Activated CD4-positive, alpha-beta T cell treated with anti-CD3 and anti-CD28 coated beads, Interleukin-2, amount 10 ng/mL, durations not matched to agents 24 days and 14 days (primary cell): ENCODE measurements at regions not wholly inside any gene's neighbourhood (a gene's known extent, or its start where the extent isn't known, plus 50 kb on each side); places are given as distances from the start of the nearest gene placed in this dataset.

Experiments used
- DNase-seq: peaks from one replicate; pipeline ENCODE4 v3.0.0; 2022
- H3K27ac Mint-ChIP-seq: one replicate; pipeline ENCODE4 v1.8.0; 2022; ENCODE audit warnings: mild to moderate bottlenecking, mixed read lengths
- H3K27me3 Mint-ChIP-seq: one replicate; pipeline ENCODE4 v1.8.0; 2022; ENCODE audit warnings: mixed read lengths
- H3K36me3 Mint-ChIP-seq: one replicate; pipeline ENCODE4 v1.8.0; 2022; ENCODE audit warnings: low read depth, mild to moderate bottlenecking, mixed read lengths
- H3K4me1 Mint-ChIP-seq: one replicate; pipeline ENCODE4 v1.8.0; 2021; ENCODE audit warnings: mixed read lengths
- H3K4me3 Mint-ChIP-seq: one replicate; pipeline ENCODE4 v1.8.0; 2022; ENCODE audit warnings: mild to moderate bottlenecking, moderate library complexity, mixed read lengths
- H3K9me3 Mint-ChIP-seq: one replicate; pipeline ENCODE4 v1.8.0; 2021; ENCODE audit warnings: mixed read lengths
- intact Hi-C: fragments of 100-400 bp; cut with micrococcal nuclease; formaldehyde crosslinking; loops from one replicate; pipeline ENCODE4 v1.15.1; 2023

- no peak for DNase-seq
- Mint-ChIP-seq H3K4me3 (no peak overlapping the region), H3K27ac (no peak overlapping the region), H3K36me3 (no peaks in the 10 kb centered on the region), H3K9me3 (no peaks in the 10 kb centered on the region), H3K4me1 (no peaks in the 10 kb centered on the region), H3K27me3 (no peaks in the 10 kb centered on the region)
- intact Hi-C loops: no loop called here
Observed at GRCh38 chr18:22675006-22675405, 257.3 kb upstream of the CTAGE1 start.

GRCh38 chr18:22676423-22676822 lies 256.7 kb upstream of the RBBP8 start:
- no peaks in the 10 kb centered on the region for H3K9me3 Mint-ChIP-seq
- no peaks in the 10 kb centered on the region for H3K36me3 Mint-ChIP-seq
- no peak overlapping the region for H3K27ac Mint-ChIP-seq
- intact Hi-C loops: no loop called here
- no peaks in the 10 kb centered on the region for H3K4me1 Mint-ChIP-seq
- no peak overlapping the region for H3K4me3 Mint-ChIP-seq
- no peaks in the 10 kb centered on the region for H3K27me3 Mint-ChIP-seq
- no peak for DNase-seq

GRCh38 chr18:22678486-22678885 lies 254.6 kb upstream of the RBBP8 start:
- no peaks in the 10 kb centered on the region for H3K27me3 Mint-ChIP-seq
- H3K4me1 Mint-ChIP-seq: no peaks in the 10 kb centered on the region
- H3K9me3 Mint-ChIP-seq: no peaks in the 10 kb centered on the region
- intact Hi-C loops: no loop called here
- H3K27ac Mint-ChIP-seq: no peak overlapping the region
- H3K36me3 Mint-ChIP-seq: no peaks in the 10 kb centered on the region
- DNase-seq: no peak
- H3K4me3 Mint-ChIP-seq: no peak overlapping the region

- H3K27ac Mint-ChIP-seq: no peak overlapping the region
- H3K9me3 Mint-ChIP-seq: no peaks in the 10 kb centered on the region
- H3K4me3 Mint-ChIP-seq: no peak overlapping the region
- no peaks in the 10 kb centered on the region for H3K27me3 Mint-ChIP-seq
- DNase-seq: no peak
- intact Hi-C loops: no loop called here
- no peaks in the 10 kb centered on the region for H3K4me1 Mint-ChIP-seq
- H3K36me3 Mint-ChIP-seq: no peaks in the 10 kb centered on the region
Observed at GRCh38 chr18:22680944-22681343, 252.2 kb upstream of the RBBP8 start.

DNA sequence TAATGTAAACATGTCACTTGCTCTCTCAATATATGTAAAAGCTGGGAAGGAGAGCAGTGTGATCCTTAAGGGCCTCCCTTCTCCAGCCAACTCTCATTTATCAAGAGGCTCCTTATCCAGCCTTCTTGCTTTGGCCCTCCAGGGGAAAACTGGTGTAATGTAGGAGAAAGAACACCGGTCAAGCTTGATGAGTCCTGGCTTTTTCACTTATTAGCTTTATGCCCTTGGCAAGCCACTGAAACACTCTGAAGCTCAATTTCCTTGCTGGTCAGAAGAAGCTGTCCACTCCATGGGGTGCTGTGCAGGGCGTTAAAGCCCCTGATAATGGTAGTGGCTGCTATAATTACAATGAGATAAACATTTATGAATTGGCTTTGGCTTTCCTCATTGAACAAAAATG lies 251.2 kb upstream of the RBBP8 start:
- no peak overlapping the region for H3K4me3 Mint-ChIP-seq
- DNase-seq: no peak
- H3K27ac Mint-ChIP-seq: no peak overlapping the region
- H3K27me3 Mint-ChIP-seq: no peaks in the 10 kb centered on the region
- no peaks in the 10 kb centered on the region for H3K36me3 Mint-ChIP-seq
- intact Hi-C loops: no loop called here
- H3K4me1 Mint-ChIP-seq: no peaks in the 10 kb centered on the region
- no peaks in the 10 kb centered on the region for H3K9me3 Mint-ChIP-seq

DNA sequence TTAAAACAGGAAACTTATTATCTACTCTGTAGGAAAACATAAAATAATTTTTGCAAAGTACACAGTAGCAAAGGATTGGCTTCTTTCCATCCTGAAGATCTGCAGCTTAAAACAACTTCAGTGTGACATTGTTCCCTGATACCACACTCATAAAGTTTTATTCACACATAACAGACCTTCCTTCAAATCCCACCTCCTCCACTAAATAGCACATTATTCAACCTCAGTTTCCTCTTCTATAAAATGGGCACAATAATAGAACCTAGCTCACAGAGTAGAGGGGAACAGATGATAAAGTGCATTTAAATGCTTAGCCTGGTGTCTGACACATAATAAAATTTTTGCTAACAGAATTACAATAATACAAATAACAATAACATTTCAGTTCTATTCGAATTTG lies 250.4 kb upstream of the RBBP8 start:
- DNase-seq: no peak
- H3K27ac Mint-ChIP-seq: no peak overlapping the region
- H3K36me3 Mint-ChIP-seq: no peaks in the 10 kb centered on the region
- no peaks in the 10 kb centered on the region for H3K27me3 Mint-ChIP-seq
- H3K4me1 Mint-ChIP-seq: no peaks in the 10 kb centered on the region
- H3K4me3 Mint-ChIP-seq: no peak overlapping the region
- intact Hi-C loops: no loop called here
- H3K9me3 Mint-ChIP-seq: no peaks in the 10 kb centered on the region

DNA sequence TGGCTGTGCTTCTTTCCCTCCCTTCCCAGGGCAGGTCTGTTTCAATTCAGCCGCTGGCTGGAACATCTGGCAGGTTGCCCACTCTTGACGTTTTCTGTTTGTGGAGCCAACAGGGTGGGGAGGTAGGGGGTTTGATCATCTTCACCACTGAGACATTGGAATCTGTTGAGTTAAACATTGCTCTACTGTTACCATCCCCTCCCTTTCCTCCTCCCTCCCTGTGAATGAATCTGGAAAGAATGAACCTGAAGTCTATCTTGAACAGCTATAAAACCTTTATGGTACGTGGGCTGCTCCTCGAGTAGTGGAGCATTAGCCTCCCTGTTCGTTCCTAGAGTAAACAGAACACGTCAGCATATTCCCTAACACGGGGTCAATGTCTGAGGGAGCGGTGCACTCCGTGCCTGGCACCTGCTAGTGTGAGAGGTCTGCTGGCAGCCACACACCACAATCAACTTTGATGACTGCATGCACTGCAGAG lies 249.9 kb upstream of the RBBP8 start:
- H3K27me3 Mint-ChIP-seq: no peaks in the 10 kb centered on the region
- no peaks in the 10 kb centered on the region for H3K36me3 Mint-ChIP-seq
- no peak overlapping the region for H3K4me3 Mint-ChIP-seq

GRCh38 chr18:22683786-22684185 lies 249.3 kb upstream of the RBBP8 start:
- Mint-ChIP-seq H3K36me3 (no peaks in the 10 kb centered on the region), H3K27ac (no peak overlapping the region), H3K4me1 (no peaks in the 10 kb centered on the region)

More for the DNA sequence above, 249.9 kb upstream of the RBBP8 start:
- Mint-ChIP-seq H3K9me3 (no peaks in the 10 kb centered on the region), H3K4me1 (no peaks in the 10 kb centered on the region), H3K27ac (no peak overlapping the region)
- DNase-seq: no peak
- intact Hi-C loops: no loop called here

DNA sequence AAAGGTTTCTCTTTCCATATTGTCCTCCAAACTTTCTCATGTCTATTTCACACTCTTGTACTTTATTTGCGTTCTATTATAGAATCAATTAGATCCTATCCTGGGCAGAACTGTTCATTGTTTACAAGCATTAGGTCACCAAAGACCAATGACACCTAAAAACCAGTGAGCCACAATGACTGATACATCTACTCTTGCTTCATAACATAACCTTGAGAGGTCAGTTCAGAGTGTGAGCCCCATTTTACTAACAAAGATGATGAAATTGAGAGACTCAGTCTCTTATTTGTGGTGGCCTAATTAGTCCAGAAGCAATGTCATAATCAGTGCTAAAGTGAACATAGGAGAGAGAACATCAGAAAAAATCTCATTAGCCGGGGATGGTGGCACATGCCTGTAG lies 248.9 kb upstream of the RBBP8 start:
- no peaks in the 10 kb centered on the region for H3K27me3 Mint-ChIP-seq
- H3K4me3 Mint-ChIP-seq: no peak overlapping the region
- intact Hi-C loops: no loop called here

More at GRCh38 chr18:22683786-22684185, 249.3 kb upstream of the RBBP8 start:
- H3K27me3 Mint-ChIP-seq: no peaks in the 10 kb centered on the region
- DNase-seq: no peak
- intact Hi-C loops: no loop called here
- no peak overlapping the region for H3K4me3 Mint-ChIP-seq
- H3K9me3 Mint-ChIP-seq: no peaks in the 10 kb centered on the region

DNA sequence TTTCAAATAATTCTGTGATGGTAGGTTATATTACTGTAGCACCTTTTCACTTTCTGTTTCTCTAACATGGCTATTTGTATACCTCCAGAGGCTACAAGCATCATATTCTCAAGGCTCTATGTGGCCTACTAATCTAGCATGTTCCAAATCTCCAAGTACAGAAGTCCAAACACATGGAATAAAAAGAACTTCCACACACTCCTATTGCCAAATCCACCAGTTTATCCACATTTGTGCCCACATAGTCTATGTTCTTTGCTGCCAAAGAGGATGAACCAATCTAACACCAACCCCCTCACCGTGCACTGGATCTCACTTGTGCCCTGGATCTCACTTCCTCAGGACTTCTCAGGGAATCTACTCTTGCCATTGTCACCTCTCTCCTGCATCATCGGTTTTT lies 247.3 kb upstream of the RBBP8 start:
- Mint-ChIP-seq H3K27me3 (no peaks in the 10 kb centered on the region), H3K27ac (no peak overlapping the region), H3K9me3 (no peaks in the 10 kb centered on the region), H3K4me1 (no peaks in the 10 kb centered on the region), H3K4me3 (no peak overlapping the region), H3K36me3 (no peaks in the 10 kb centered on the region)
- no peak for DNase-seq
- intact Hi-C loops: no loop called here

More for the DNA sequence above, 248.9 kb upstream of the RBBP8 start:
- H3K4me1 Mint-ChIP-seq: no peaks in the 10 kb centered on the region
- no peaks in the 10 kb centered on the region for H3K9me3 Mint-ChIP-seq
- no peak overlapping the region for H3K27ac Mint-ChIP-seq
- no peaks in the 10 kb centered on the region for H3K36me3 Mint-ChIP-seq
- no peak for DNase-seq

- intact Hi-C loops: no loop called here
- Mint-ChIP-seq H3K9me3 (no peaks in the 10 kb centered on the region), H3K36me3 (no peaks in the 10 kb centered on the region), H3K27ac (no peak overlapping the region), H3K27me3 (no peaks in the 10 kb centered on the region), H3K4me3 (no peak overlapping the region), H3K4me1 (no peaks in the 10 kb centered on the region)
- no peak for DNase-seq
Observed at GRCh38 chr18:22687892-22688680, 245.0 kb upstream of the RBBP8 start.

GRCh38 chr18:22688877-22689496 lies 244.1 kb upstream of the RBBP8 start:
- Mint-ChIP-seq H3K4me1 (no peaks in the 10 kb centered on the region), H3K27me3 (no peaks in the 10 kb centered on the region), H3K4me3 (no peak overlapping the region), H3K36me3 (no peaks in the 10 kb centered on the region), H3K9me3 (no peaks in the 10 kb centered on the region), H3K27ac (no peak overlapping the region)
- no peak for DNase-seq
- intact Hi-C loops: no loop called here

- H3K36me3 Mint-ChIP-seq: no peaks in the 10 kb centered on the region
- no peak for DNase-seq
- no peak overlapping the region for H3K27ac Mint-ChIP-seq
- H3K4me3 Mint-ChIP-seq: no peak overlapping the region
- intact Hi-C loops: no loop called here
- H3K9me3 Mint-ChIP-seq: no peaks in the 10 kb centered on the region
- H3K27me3 Mint-ChIP-seq: no peaks in the 10 kb centered on the region
- H3K4me1 Mint-ChIP-seq: no peaks in the 10 kb centered on the region
Observed at GRCh38 chr18:22689712-22690111, 243.4 kb upstream of the RBBP8 start.

GRCh38 chr18:22690556-22690955 lies 242.6 kb upstream of the RBBP8 start:
- no peaks in the 10 kb centered on the region for H3K27me3 Mint-ChIP-seq
- H3K27ac Mint-ChIP-seq: no peak overlapping the region
- H3K4me3 Mint-ChIP-seq: no peak overlapping the region
- intact Hi-C loops: no loop called here
- H3K36me3 Mint-ChIP-seq: no peaks in the 10 kb centered on the region
- DNase-seq: no peak
- H3K4me1 Mint-ChIP-seq: no peaks in the 10 kb centered on the region
- no peaks in the 10 kb centered on the region for H3K9me3 Mint-ChIP-seq
